ENCODE measurements at regions not wholly inside any gene's neighbourhood (a gene's known extent, or its start where the extent isn't known, plus 50 kb on each side); places are given as distances from the start of the nearest gene placed in this dataset.

DNA sequence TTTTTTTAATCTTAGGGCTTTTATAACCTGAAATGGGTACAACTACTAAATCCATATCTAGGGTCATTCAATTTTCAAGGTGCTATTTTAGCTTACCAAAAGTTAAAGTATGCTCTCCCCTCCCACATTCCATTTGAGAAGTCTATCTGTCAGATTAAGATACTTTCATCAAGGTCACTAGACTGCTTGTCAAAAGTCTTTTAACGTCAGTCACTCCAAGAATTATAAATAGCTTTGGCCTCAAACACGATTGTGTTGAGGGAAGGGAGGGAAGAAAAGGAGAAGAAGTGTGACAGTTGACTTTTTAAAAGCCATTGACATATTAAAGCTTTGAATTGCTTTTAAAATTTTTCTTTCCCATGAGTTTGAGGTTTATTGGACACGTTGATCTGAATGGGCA lies 175.8 kb downstream of the PTGER3 start:
- intact Hi-C loops (cut with DNase I) = no loop called here
- no peak for DNase-seq (ENCODE audit: low spot score in 2 of 2)

GRCh38 chr1:70874063-70874462 lies 173.6 kb downstream of the PTGER3 start:
- Histone ChIP-seq H3K36me3 (no peaks in the 10 kb centered on the region), H3K9me3 (peaks cover 0 to 4% of the 10 kb centered on the region in 2 donors), H3K27ac (peak overlapping the region; percentile 54 to 55), H3K27me3 (no peaks in the 10 kb centered on the region), H3K4me1 (peaks cover 0 to 13% of the 10 kb centered on the region in 2 donors), H3K4me3 (no peak overlapping the region)
- no peak for DNase-seq (ENCODE audit: low spot score in 2 of 2)
- TF ChIP-seq, protein P1, sequence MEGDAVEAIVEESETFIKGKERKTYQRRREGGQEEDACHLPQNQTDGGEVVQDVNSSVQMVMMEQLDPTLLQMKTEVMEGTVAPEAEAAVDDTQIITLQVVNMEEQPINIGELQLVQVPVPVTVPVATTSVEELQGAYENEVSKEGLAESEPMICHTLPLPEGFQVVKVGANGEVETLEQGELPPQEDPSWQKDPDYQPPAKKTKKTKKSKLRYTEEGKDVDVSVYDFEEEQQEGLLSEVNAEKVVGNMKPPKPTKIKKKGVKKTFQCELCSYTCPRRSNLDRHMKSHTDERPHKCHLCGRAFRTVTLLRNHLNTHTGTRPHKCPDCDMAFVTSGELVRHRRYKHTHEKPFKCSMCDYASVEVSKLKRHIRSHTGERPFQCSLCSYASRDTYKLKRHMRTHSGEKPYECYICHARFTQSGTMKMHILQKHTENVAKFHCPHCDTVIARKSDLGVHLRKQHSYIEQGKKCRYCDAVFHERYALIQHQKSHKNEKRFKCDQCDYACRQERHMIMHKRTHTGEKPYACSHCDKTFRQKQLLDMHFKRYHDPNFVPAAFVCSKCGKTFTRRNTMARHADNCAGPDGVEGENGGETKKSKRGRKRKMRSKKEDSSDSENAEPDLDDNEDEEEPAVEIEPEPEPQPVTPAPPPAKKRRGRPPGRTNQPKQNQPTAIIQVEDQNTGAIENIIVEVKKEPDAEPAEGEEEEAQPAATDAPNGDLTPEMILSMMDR (IDR thresholded peaks at IDR 0.05) = no peak
- intact Hi-C loops (cut with DNase I) = no loop called here

More for the DNA sequence above, 175.8 kb downstream of the PTGER3 start:
- TF ChIP-seq, protein P1 (IDR thresholded peaks at IDR 0.05) = no peak
- H3K9me3 ChIP-seq = peaks cover 0 to 4% of the 10 kb centered on the region in 2 donors
- H3K36me3 ChIP-seq = no peaks in the 10 kb centered on the region
- no peak overlapping the region for H3K4me3 ChIP-seq
- no peaks in the 10 kb centered on the region for H3K27me3 ChIP-seq
- H3K27ac ChIP-seq = peak overlapping the region in 1 of 2 donors; percentile 29
- H3K4me1 ChIP-seq = peaks cover 0 to 13% of the 10 kb centered on the region in 2 donors

DNA sequence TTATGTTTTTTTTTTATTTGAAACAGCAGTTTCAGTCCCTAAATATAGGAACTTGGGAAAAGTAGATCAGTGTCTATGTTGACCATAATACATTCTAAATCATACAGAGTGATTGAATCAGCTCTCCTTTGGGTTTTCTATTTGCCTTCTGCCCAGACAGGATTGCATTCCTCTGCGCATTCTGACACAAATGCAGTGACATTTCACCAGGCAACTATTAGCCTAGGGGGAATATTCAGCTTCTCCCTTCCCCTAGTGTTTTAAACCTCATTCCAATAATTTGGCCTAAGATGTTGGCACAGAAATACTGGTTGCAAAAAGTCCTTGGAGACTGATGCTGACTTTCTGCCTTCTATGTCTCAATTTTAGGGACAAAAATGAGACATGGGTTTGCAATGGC lies 172.8 kb downstream of the PTGER3 start:
- DNase-seq (ENCODE audit: low spot score in 2 of 2) = no peak
- H3K4me3 ChIP-seq = no peak overlapping the region
- H3K27ac ChIP-seq = peak overlapping the region; percentile 54 to 55
- intact Hi-C loops (cut with DNase I) = no loop called here
- H3K27me3 ChIP-seq = no peaks in the 10 kb centered on the region
- no peaks in the 10 kb centered on the region for H3K36me3 ChIP-seq
- H3K9me3 ChIP-seq = peaks cover 0 to 4% of the 10 kb centered on the region in 2 donors
- peaks cover 0 to 13% of the 10 kb centered on the region in 2 donors for H3K4me1 ChIP-seq
- TF ChIP-seq, protein P1 (IDR thresholded peaks at IDR 0.05) = no peak

- TF ChIP-seq, protein P1 (IDR thresholded peaks at IDR 0.05) = no peak
- Histone ChIP-seq H3K4me3 (no peak overlapping the region), H3K36me3 (no peaks in the 10 kb centered on the region), H3K27me3 (no peaks in the 10 kb centered on the region), H3K4me1 (peaks cover 0 to 13% of the 10 kb centered on the region in 2 donors), H3K9me3 (no peaks in the 10 kb centered on the region), H3K27ac (no peak overlapping the region)
- intact Hi-C loops (cut with DNase I) = no loop called here
- DNase-seq (ENCODE audit: low spot score in 2 of 2) = no peak
Measured at GRCh38 chr1:70877343-70877742, 170.3 kb downstream of the PTGER3 start.

DNA sequence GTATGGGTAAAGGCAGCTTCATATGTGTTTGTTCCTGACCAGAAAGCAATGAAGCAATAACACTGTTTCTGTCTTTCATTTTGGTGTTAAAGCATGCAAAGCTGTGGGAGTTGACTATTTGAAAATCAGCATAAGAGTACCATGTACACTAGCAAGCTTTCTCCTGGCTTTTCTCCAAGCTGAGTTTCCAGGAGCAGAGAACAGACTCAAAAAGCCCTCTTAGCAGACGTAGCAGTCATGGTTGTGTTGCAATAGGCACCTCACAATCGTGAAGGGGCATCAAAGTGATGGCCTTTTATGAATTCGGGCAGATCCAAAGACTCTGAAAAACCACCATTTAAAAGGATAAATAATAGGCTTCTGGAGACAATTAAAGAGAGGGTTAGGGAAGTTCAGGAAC lies 159.7 kb downstream of the PTGER3 start:
- TF ChIP-seq, protein P1 (IDR thresholded peaks at IDR 0.05) = no peak
- H3K4me3 ChIP-seq = no peak overlapping the region
- no peak overlapping the region for H3K27ac ChIP-seq
- intact Hi-C loops (cut with DNase I) = no loop called here
- peaks cover 3 to 9% of the 10 kb centered on the region in 2 donors for H3K4me1 ChIP-seq
- no peak for DNase-seq (ENCODE audit: low spot score in 2 of 2)
- H3K27me3 ChIP-seq = no peaks in the 10 kb centered on the region
- H3K9me3 ChIP-seq = no peaks in the 10 kb centered on the region
- H3K36me3 ChIP-seq = no peaks in the 10 kb centered on the region

GRCh38 chr1:70888722-70889121 lies 158.9 kb downstream of the PTGER3 start:
- no peak overlapping the region for H3K27ac ChIP-seq
- peaks cover 3 to 9% of the 10 kb centered on the region in 2 donors for H3K4me1 ChIP-seq
- H3K36me3 ChIP-seq = no peaks in the 10 kb centered on the region
- DNase-seq (ENCODE audit: low spot score in 2 of 2) = no peak
- no peaks in the 10 kb centered on the region for H3K27me3 ChIP-seq
- TF ChIP-seq, protein P1 (IDR thresholded peaks at IDR 0.05) = no peak
- intact Hi-C loops (cut with DNase I) = no loop called here
- H3K4me3 ChIP-seq = no peak overlapping the region
- H3K9me3 ChIP-seq = no peaks in the 10 kb centered on the region
